ENCODE measurements at regions not wholly inside any gene's neighbourhood (a gene's known extent, or its start where the extent isn't known, plus 50 kb on each side); places are given as distances from the start of the nearest gene placed in this dataset.

DNA sequence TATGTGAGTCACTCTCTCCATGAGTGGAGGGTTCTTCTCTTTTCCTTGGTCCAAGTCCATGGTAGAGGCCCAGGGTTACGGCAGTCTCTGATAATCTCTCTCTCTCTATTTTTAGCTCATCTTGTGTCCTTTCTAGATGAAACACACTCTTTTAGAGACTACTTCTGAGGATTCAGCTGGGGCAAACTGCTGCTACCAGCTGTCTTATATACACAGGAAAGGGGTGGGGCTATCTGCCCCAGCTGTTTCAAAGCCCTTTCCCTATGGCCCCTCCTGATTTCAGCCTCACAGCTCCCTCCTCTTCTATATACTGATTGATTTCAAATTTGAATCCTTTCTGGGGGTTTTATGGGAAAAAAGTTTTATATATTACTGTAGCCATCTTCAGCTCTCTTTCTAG lies 324.8 kb downstream of the RWDD3 start:
- H3K27ac Mint-ChIP-seq (ENCODE audit: unreplicated experiment): no peak overlapping the region
- no peaks in the 10 kb centered on the region for H3K79me2 ChIP-seq (ENCODE audit: insufficient read depth, low read length)
- no peak overlapping the region for H3K4me2 ChIP-seq (ENCODE audit: low read length)
- FAIRE-seq: no peak
- peaks cover 2% of the 10 kb centered on the region for H3K9me3 ChIP-seq (ENCODE audit: insufficient read depth, low read depth, low read length)
- H2AFZ ChIP-seq (ENCODE audit: low read depth, low read length): no peak overlapping the region
- no peaks in the 10 kb centered on the region for H4K20me1 ChIP-seq (ENCODE audit: insufficient read depth, low read length)
- TF ChIP-seq EZH2 (IDR thresholded peaks at IDR 0.05; ENCODE audit: insufficient read depth, low read length) (no peak), CTCF (IDR thresholded peaks at IDR 0.05; ENCODE audit: insufficient read depth, low read depth, low read length) (no peak)
- no peak overlapping the region for H3K4me3 ChIP-seq (ENCODE audit: insufficient read depth, low read depth, low read length)
- no peaks in the 10 kb centered on the region for H3K27me3 ChIP-seq (ENCODE audit: insufficient read depth, low read length)
- H3K9me3 Mint-ChIP-seq (ENCODE audit: unreplicated experiment): peaks cover 7% of the 10 kb centered on the region
- H3K4me3 Mint-ChIP-seq (ENCODE audit: unreplicated experiment): no peak overlapping the region
- H3K27ac ChIP-seq (ENCODE audit: low read depth, low read length): no peak overlapping the region
- no peaks in the 10 kb centered on the region for H3K27me3 Mint-ChIP-seq (ENCODE audit: low read depth, unreplicated experiment)
- H3K36me3 ChIP-seq (ENCODE audit: insufficient read depth, low read length): no peaks in the 10 kb centered on the region
- no peak overlapping the region for H3K9ac ChIP-seq (ENCODE audit: low read length)
- H3K36me3 Mint-ChIP-seq (ENCODE audit: low read depth, unreplicated experiment): no peaks in the 10 kb centered on the region
- no peak for DNase-seq (ENCODE audit: low read depth)
- no peaks in the 10 kb centered on the region for H3K4me1 Mint-ChIP-seq (ENCODE audit: low read depth, unreplicated experiment)
- H3K4me1 ChIP-seq (ENCODE audit: insufficient read depth, low read length): no peaks in the 10 kb centered on the region

DNA sequence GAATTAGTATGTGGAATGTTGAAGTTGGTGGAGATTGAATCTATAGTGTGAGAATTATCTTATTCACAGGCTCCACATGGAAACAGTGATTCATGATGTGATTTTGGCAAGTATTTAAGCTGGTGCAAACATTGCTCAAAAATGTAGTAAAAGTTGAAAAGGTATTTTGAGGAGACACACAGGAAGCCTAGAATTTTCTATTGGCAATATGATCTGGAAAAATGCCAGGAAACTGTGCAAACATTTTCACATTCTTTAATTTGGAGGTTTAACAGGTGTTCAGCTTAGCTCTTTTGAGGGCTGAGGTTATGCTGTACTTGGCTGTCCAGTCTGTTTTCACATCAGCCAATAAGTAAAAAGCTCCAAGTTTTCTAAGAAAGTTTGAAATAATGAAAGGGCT lies 327.3 kb downstream of the RWDD3 start:
- Histone ChIP-seq H3K4me2 (ENCODE audit: low read length) (no peak overlapping the region), H3K9me3 (ENCODE audit: insufficient read depth, low read depth, low read length) (no peaks in the 10 kb centered on the region), H2AFZ (ENCODE audit: low read depth, low read length) (no peak overlapping the region), H4K20me1 (ENCODE audit: insufficient read depth, low read length) (no peaks in the 10 kb centered on the region), H3K36me3 (ENCODE audit: insufficient read depth, low read length) (no peaks in the 10 kb centered on the region), H3K27ac (ENCODE audit: low read depth, low read length) (no peak overlapping the region), H3K9ac (ENCODE audit: low read length) (no peak overlapping the region), H3K79me2 (ENCODE audit: insufficient read depth, low read length) (no peaks in the 10 kb centered on the region), H3K27me3 (ENCODE audit: insufficient read depth, low read length) (no peaks in the 10 kb centered on the region), H3K4me1 (ENCODE audit: insufficient read depth, low read length) (no peaks in the 10 kb centered on the region), H3K4me3 (ENCODE audit: insufficient read depth, low read depth, low read length) (no peak overlapping the region)
- Mint-ChIP-seq H3K36me3 (ENCODE audit: low read depth, unreplicated experiment) (no peaks in the 10 kb centered on the region), H3K4me1 (ENCODE audit: low read depth, unreplicated experiment) (no peaks in the 10 kb centered on the region), H3K9me3 (ENCODE audit: unreplicated experiment) (peaks cover 7% of the 10 kb centered on the region), H3K27ac (ENCODE audit: unreplicated experiment) (no peak overlapping the region), H3K27me3 (ENCODE audit: low read depth, unreplicated experiment) (no peaks in the 10 kb centered on the region), H3K4me3 (ENCODE audit: unreplicated experiment) (no peak overlapping the region)
- no peak for FAIRE-seq
- TF ChIP-seq CTCF (IDR thresholded peaks at IDR 0.05; ENCODE audit: insufficient read depth, low read depth, low read length) (no peak), EZH2 (IDR thresholded peaks at IDR 0.05; ENCODE audit: insufficient read depth, low read length) (no peak)
- DNase-seq (ENCODE audit: low read depth): no peak

GRCh38 chr1:95562230-95562629 lies 328.2 kb downstream of the RWDD3 start:
- no peak for DNase-seq (ENCODE audit: low read depth)
- H3K27me3 ChIP-seq (ENCODE audit: insufficient read depth, low read length): no peaks in the 10 kb centered on the region
- no peaks in the 10 kb centered on the region for H3K79me2 ChIP-seq (ENCODE audit: insufficient read depth, low read length)
- H2AFZ ChIP-seq (ENCODE audit: low read depth, low read length): no peak overlapping the region
- Mint-ChIP-seq H3K4me3 (ENCODE audit: unreplicated experiment) (no peak overlapping the region), H3K9me3 (ENCODE audit: unreplicated experiment) (peaks cover 4% of the 10 kb centered on the region), H3K36me3 (ENCODE audit: low read depth, unreplicated experiment) (no peaks in the 10 kb centered on the region), H3K27me3 (ENCODE audit: low read depth, unreplicated experiment) (no peaks in the 10 kb centered on the region), H3K4me1 (ENCODE audit: low read depth, unreplicated experiment) (no peaks in the 10 kb centered on the region), H3K27ac (ENCODE audit: unreplicated experiment) (no peak overlapping the region)
- FAIRE-seq: no peak
- no peaks in the 10 kb centered on the region for H3K9me3 ChIP-seq (ENCODE audit: insufficient read depth, low read depth, low read length)
- H3K4me3 ChIP-seq (ENCODE audit: insufficient read depth, low read depth, low read length): no peak overlapping the region
- TF ChIP-seq EZH2 (IDR thresholded peaks at IDR 0.05; ENCODE audit: insufficient read depth, low read length) (no peak), CTCF (IDR thresholded peaks at IDR 0.05; ENCODE audit: insufficient read depth, low read depth, low read length) (no peak)
- no peak overlapping the region for H3K27ac ChIP-seq (ENCODE audit: low read depth, low read length)
- H3K4me1 ChIP-seq (ENCODE audit: insufficient read depth, low read length): no peaks in the 10 kb centered on the region
- no peaks in the 10 kb centered on the region for H4K20me1 ChIP-seq (ENCODE audit: insufficient read depth, low read length)
- no peaks in the 10 kb centered on the region for H3K36me3 ChIP-seq (ENCODE audit: insufficient read depth, low read length)
- H3K9ac ChIP-seq (ENCODE audit: low read length): no peak overlapping the region
- no peak overlapping the region for H3K4me2 ChIP-seq (ENCODE audit: low read length)

Measured in astrocyte (in vitro differentiated cells and primary cell).